DOHH2 (cell line): ENCODE measurements at regions not wholly inside any gene's neighbourhood (a gene's known extent, or its start where the extent isn't known, plus 50 kb on each side); places are given as distances from the start of the nearest gene placed in this dataset.

Source experiments
- CTCF ChIP-seq: fragments of 200-600 bp; sonication (generic); IDR thresholded peaks from one replicate; pipeline ENCODE4 v1.5.1; 2014; ENCODE audit warnings: antibody characterized with exemption, mild to moderate bottlenecking, low read depth, low read length; ENCODE audit not compliant: poor library complexity, severe bottlenecking
- EZH2phosphoT487 ChIP-seq: fragments of 200-600 bp; sonication (generic); IDR thresholded peaks from 2 replicates; pipeline ENCODE4 v1.6.1; 2017; ENCODE audit warnings: borderline replicate concordance, mild to moderate bottlenecking, antibody characterized with exemption, low read length, moderate library complexity, mixed read lengths

- TF ChIP-seq CTCF, result no peak
- no peak for TF ChIP-seq EZH2phosphoT487
Observed at GRCh38 chr6:166814390-166814789, 142.0 kb downstream of the RNASET2 start.
